Umbilical cord (tissue), 1 donor: ENCODE measurements at regions not wholly inside any gene's neighbourhood (a gene's known extent, or its start where the extent isn't known, plus 50 kb on each side); places are given as distances from the start of the nearest gene placed in this dataset.
A peak's percentile ranks its signal among the peaks of the same experiment; 100 is the strongest.

Experiments used
- DNase-seq: peaks from one replicate; pipeline ENCODE4 v3.0.0-alpha.2; 2015; ENCODE audit warnings: low spot score

GRCh38 chr2:41572154-41572553, 475.7 kb upstream of the PKDCC start:
- DNase-seq: no peak

- DNase-seq: no peak
Observed at GRCh38 chr2:41576423-41576822, 471.4 kb upstream of the PKDCC start.

DNA sequence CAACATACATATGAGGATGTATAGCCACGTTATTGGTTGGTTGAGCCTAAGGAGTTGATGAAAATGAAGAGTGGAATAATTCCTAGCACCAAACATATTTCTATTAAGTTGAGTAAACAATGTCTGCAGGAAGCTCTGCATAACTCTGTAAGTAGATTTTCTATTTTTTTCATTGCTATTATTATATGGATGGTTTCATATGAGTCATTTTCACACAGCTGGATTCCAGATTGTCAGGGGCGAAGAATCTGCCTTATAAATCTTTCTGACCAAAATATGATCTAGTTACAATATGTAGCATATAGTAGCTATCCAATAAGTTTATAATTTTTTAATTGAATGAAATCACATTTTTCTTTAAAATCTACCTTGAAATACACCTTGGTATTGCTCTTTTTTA, 468.0 kb upstream of the PKDCC start:
- DNase-seq: no peak

DNA sequence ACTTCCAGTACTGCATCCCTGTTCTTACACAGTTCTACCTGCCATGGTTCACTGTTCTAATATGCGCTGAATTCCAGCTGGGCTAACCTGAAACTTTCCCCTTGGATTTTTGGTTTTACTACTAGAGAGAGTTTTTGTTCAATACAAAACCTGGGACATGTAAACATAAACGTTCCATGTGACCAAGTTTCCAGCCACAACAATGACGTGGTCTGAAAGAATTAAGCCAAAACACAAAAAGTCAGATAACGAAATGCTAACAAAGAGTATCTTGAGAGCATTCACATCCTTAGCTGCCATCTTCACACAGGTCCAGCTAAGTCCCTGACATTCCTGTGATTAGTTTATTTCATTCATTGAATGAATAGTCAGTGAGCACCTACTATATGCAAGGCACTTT, 467.0 kb upstream of the PKDCC start:
- DNase-seq: no peak

DNA sequence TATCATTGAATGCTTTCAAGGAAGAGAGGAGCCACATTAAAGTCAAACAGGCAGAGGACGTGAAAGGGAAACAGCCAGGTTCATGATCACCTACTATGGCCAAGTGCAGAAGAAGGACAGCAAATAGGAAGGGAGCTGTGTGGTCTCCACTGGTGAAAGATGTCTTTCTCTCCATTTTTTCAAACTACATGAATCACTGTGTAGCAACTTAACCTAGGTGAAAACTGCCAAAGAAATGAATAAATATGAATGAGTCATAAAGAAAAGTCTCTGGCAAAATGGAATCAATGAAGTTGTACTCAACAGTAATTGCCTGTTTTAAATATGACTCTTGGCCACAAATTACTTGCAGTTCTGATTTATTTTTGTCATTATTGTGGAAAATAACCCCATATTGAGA, 452.6 kb upstream of the PKDCC start:
- DNase-seq: no peak

GRCh38 chr2:41597680-41598079, 450.1 kb upstream of the PKDCC start:
- no peak for DNase-seq

GRCh38 chr2:41598161-41598894, 449.5 kb upstream of the PKDCC start:
- no peak for DNase-seq

- DNase-seq: no peak
Observed at GRCh38 chr2:41600460-41600859, 447.4 kb upstream of the PKDCC start.

DNA sequence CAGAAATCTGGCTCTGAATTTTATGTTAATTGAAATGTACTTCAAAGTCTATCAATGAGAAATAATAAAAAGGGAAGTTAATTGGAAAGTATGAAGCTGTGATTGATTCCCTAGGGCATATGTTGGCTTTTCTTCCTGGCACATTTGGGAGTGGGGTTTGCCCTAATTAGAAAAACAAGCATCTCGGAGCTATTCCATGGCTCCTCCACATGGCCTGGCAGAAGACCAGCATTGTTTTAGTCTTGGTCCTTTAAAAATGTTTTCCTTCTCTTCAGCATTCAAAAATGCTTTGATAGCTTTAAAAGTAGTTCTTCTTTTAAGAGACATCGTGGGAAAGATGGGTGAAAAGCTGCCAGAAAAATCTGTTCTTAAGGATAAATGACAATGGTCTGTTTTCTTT, 445.5 kb upstream of the PKDCC start:
- DNase-seq: no peak

- no peak for DNase-seq
Observed at GRCh38 chr2:41605311-41605710, 442.5 kb upstream of the PKDCC start.

DNA sequence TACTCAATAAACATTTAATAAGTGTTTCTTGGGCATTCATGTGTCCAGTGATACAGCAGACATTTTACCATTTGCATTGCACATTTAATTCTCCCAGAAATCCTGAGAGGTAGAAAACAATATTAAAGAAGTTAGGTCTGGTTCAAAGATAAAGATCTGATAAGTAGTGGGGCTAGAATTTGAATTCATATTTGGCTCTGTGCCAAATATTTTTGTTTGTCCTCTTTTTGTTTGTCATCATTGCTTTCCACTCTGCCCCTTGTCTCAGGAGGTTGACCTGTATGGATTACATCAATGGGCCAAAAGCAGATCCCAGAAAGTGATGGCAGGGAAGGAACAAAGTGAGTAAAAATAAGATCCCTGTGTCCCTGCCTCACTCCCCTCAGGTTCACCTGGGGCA, 441.9 kb upstream of the PKDCC start:
- DNase-seq: no peak

DNA sequence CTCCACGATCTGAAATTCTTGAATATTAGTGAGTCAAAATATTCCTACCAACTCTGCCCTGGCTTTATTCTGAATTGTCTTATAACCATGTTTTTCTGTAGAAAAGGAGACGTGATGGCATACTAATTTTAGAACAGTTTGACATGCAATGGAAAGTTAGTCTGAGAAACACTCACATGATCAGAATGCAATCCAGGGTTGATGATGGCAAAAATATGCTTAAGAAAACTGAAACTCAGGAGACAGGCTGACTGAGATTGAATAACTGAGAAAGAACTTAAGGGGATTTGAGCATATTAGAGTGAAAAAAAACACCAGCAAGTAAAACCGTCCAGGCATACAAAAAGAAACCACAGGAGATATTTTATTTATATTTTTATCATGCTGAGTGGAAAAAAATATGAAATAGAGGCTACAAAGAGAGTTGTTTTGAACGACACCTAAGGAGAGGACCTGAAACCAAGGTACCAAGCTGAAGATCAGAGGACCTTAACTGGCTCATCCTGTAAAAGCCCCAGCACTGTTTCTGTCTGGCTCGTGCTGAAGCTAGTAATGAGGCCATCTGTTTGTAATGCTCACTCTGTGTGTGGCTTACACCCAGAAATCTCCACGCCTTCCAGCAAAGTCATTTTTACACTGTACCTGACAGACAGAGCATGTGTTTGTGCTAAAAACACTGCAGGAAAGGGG, 437.2 kb upstream of the PKDCC start:
- DNase-seq: peak; percentile 83

DNA sequence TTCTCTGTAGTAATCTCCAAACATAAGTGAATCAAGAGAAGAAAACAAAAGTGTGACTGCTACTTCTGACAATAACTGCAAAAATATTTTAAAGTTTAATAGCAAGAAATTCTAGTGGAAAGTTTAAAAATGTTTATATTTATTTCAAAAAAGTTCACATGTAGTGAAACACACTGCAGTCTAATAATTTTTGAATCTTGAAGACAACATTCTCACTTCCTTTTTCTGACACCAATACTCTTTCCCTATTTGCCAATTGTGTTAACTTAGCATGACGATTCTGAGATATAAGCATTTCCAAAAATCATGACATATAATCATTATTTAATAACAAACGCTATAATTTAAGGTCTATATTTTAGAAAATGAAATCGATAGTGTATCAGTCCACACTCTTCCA, 429.1 kb upstream of the PKDCC start:
- no peak for DNase-seq

GRCh38 chr2:41621095-41621494, 426.7 kb upstream of the PKDCC start:
- DNase-seq: no peak

- DNase-seq: no peak
Observed at GRCh38 chr2:41621563-41621962, 426.3 kb upstream of the PKDCC start.

DNA sequence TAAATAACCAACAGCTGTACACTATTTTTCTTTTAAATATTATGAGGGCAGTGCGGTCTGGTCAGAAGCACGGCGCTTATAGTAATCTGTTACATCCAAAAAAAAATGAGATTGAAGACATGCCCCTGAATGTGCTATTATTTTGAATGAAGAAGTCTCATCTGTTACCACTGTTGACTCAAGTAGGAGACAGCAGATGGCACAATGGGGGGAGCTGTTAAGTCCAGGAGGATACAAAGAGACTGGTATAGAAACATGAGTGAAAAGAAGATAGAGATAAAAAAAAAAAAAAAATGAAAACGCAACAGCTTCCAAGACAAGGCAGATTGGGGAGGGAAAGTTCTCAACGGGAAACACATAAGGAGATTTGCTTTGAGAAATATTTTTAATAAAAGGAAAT, 425.5 kb upstream of the PKDCC start:
- DNase-seq: no peak

DNA sequence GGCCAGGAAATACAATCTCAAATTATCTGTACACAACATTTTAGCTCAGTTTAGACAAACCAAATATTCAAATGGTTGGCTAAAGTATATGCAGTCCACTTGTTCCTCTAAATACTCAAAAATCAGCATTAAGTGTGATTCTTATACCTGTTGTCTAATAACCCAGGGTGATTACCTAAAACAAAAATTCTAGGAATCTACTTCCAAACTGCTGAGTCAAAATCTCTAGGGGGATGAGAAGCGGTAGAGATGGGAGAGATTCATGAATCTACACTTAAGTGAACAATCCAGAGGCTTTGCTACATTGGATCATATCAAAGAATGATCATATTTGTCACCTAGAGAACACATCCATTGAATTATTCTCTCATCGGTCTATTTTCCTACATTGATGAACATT, 420.9 kb upstream of the PKDCC start:
- DNase-seq: no peak

GRCh38 chr2:41634686-41635085, 413.1 kb upstream of the PKDCC start:
- no peak for DNase-seq

DNA sequence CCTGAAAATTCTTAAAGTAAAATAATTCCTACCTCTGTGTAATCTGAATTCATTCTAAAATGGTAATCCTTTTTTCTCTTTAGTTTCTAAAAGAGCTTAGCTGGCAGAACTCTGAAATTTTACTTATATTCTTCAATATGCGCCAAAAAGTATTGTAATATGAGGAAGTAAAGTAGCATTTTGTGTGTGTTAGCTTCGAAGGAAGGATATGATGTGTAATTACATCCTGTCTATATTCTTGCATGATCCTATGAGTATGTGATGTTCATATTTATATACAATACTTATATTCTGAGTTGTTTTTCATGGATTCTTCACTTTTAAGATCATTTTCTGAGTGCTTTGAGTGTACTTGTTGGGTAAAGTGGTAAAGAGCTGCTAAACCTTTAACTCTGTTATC, 402.9 kb upstream of the PKDCC start:
- no peak for DNase-seq

DNA sequence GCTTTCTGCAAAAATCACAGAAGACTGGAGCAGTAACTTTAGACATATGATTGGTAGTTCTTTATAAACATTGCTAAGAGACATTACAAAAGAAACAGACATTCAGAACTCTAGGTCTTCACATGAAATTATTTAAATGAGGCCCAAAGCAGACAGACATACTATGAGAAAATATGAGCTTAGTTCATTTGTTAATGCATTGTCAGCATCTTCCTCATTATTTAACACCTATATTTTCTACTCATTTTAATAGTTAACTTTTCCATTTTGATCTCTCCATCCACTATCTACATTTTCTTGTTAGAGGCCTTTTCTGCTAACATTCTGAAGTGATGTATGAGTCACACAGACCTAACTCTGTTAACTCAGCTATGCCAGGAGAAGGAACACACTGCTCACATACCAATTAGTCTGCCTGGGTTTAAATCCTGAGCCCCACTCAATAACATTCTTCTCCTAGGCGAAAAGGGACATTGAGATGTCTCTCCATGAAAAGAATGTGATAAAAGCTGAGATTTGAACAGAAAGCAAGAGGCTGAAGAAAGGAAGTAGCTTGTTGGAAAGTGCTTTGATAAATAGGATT, 400.3 kb upstream of the PKDCC start:
- DNase-seq: peak; percentile 48

DNA sequence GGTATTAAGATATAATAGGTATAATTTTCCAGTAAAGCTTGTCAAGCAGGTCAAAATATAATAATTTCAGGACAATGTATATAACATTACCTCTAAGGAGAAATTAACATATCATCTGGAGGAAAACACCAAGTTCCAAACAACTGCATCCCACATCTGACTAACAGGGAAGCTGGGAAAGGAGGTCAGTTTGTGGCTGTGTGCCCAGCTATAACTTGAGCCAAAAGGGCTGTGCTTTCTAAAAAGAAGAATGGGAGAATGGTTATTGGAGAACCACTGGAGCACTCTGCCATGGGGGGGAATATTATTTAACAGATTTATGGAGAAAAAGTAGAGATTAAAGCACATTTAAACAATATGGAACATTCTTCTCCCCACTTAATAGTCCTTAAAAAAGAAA, 390.6 kb upstream of the PKDCC start:
- no peak for DNase-seq

DNA sequence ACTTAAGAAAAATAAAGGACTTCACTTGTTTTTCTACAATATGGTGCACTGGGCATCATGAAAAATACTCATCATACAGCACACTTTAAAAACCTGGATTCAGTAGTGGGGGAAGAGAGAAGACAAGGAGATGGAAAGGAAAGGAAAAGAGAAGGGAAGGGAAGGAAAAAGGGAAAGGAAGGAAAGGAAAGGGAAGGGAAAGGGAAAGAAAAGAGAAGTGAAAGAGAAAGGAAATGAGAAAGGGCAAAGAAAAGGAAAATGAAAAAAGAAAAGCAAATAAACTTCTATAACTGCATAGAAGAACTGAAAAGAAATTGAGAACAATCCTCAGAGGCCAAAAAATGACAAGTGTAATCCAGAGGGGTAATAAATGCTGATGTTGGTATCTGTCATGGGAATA, 388.1 kb upstream of the PKDCC start:
- no peak for DNase-seq

DNA sequence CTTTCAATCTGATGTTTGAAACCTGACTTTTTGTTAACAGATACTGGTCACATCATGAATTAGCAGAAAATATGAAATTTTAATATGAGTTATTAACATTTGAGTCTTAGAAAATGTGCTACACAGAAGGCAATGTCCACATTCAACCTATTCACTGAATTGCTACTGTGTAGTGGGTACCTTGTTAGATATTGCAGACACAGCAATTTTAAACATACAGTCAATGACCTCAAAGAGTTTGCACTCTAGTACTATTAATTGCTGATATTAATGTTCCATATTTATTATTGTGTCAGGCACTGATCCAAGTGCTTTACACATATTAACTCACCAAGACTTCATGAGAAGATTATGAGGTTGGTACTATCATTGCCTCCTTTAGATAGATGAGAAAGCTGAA, 385.4 kb upstream of the PKDCC start:
- no peak for DNase-seq
